ENCODE measurements at regions not wholly inside any gene's neighbourhood (a gene's known extent, or its start where the extent isn't known, plus 50 kb on each side); places are given as distances from the start of the nearest gene placed in this dataset.

DNA sequence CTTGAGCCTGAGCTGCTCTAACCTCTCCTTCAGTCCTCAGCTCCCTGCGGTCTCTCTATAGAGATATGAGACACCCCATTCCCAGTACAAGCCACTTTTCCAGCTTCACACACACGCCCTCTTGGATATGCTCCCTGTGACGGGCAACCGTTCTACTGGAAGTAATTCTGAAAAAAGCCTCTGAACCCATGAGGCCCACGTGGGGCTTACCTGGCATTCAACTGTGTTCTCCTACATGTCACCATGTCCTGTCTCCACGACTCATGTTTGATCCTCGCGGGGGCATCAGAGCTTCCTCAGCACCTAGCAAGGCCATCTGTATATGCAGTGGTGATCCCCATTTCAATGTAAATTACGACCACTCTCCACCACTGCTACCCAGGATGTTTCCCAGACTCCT is 69.2 kb upstream of the DUSP22 start:
- TF ChIP-seq POLR2A (IDR thresholded peaks at IDR 0.05) (no peak), CTCF (IDR thresholded peaks at IDR 0.05) (no peak), EP300 (IDR thresholded peaks at IDR 0.05) (no peak)
